ENCODE measurements at regions not wholly inside any gene's neighbourhood (a gene's known extent, or its start where the extent isn't known, plus 50 kb on each side); places are given as distances from the start of the nearest gene placed in this dataset.

DNA sequence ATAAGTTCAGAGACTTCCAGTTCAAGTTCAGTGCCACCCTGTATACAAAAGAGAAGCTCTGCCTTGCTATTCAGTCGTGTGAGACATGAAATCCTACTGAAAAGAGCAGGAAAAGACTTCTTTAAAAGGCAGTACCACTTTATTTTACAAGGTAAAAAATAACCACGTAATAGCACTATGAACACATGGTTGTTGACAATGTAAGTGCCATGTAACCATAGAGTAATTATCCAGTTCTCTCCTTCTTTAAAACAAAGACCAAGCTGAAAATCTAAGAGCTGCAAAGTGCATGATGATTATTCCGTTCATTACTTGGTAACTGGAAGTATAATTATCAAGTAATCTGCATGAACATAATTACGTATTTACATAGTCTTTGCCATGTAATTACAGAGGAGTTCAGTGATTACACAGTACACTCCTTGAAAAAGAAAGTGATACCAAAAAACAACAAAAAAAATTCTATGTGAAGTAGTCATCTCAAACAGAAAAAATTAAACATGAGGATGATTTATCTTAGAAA is 288.7 kb downstream of the EFNB2 start:
- Histone ChIP-seq H3K27me3 (ENCODE audit: control insufficient read depth, insufficient read depth, low read length) (no peaks in the 10 kb centered on the region), H3K36me3 (ENCODE audit: control insufficient read depth, insufficient read depth, low read length) (no peaks in the 10 kb centered on the region), H3K4me3 (ENCODE audit: low read depth, low read length) (no peak overlapping the region)
- no peak for DNase-seq (ENCODE audit: low read depth)
- no peak for FAIRE-seq
- TF ChIP-seq CTCF (IDR thresholded peaks at IDR 0.05; ENCODE audit: insufficient read depth, low read length, severe bottlenecking): no peak

GRCh38 chr13:106246242-106246641 is 289.2 kb downstream of the EFNB2 start:
- Histone ChIP-seq H3K36me3 (ENCODE audit: control insufficient read depth, insufficient read depth, low read length) (no peaks in the 10 kb centered on the region), H3K4me3 (ENCODE audit: low read depth, low read length) (no peak overlapping the region), H3K27me3 (ENCODE audit: control insufficient read depth, insufficient read depth, low read length) (no peaks in the 10 kb centered on the region)
- no peak for TF ChIP-seq CTCF (IDR thresholded peaks at IDR 0.05; ENCODE audit: insufficient read depth, low read length, severe bottlenecking)
- no peak for FAIRE-seq
- no peak for DNase-seq (ENCODE audit: low read depth)

GRCh38 chr13:106243011-106243565 is 292.4 kb downstream of the EFNB2 start:
- TF ChIP-seq CTCF (IDR thresholded peaks at IDR 0.05; ENCODE audit: insufficient read depth, low read length, severe bottlenecking): no peak
- FAIRE-seq: no peak
- H3K4me3 ChIP-seq (ENCODE audit: low read depth, low read length): no peak overlapping the region
- H3K36me3 ChIP-seq (ENCODE audit: control insufficient read depth, insufficient read depth, low read length): no peaks in the 10 kb centered on the region
- DNase-seq (ENCODE audit: low read depth): no peak
- no peaks in the 10 kb centered on the region for H3K27me3 ChIP-seq (ENCODE audit: control insufficient read depth, insufficient read depth, low read length)

DNA sequence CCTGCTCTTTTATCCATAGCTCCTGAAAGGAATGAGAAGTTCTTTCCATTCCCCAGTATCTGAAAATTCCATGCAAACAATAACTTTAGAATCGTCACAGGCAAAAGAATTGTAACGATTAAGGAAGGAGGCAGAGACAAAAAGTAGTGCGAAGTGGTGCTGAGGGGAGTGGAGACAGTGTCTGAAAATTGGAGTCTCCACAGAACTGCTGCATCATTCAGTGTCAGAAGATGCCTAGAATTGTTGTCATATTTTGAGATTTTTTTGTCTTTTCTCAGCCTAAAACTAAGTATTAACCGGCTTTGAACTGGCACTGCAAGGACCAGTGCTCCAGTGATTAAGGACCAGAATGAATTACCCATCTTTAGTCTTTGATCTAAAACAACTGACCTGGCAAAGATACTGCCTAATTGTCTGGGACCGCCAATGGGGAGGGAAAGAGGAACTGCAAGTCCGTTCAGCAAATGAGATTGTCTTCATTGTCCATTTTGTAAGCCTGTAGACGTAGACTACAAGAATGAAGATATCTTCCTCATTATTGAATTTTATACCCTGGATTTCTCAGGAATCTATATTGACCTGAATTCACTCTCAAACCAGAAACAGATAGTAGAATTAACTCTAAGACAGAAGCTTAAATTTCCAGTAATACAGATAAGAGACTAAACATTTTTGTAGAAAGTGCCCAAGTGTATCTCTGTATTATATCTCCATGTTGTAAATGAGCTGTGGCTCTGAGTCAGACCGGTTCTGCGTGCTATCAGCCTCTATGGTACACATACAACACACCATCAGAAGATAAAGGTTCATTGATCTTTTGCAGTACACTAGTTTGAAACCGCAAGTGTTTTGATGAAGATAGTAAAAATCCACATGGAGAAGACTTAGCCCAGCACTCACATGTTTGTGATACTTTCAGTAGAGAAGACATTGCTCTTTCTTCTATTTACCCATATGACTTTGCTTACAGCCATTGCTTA is 293.2 kb downstream of the EFNB2 start:
- Histone ChIP-seq H3K4me3 (ENCODE audit: low read depth, low read length) (no peak overlapping the region), H3K27me3 (ENCODE audit: control insufficient read depth, insufficient read depth, low read length) (no peaks in the 10 kb centered on the region), H3K36me3 (ENCODE audit: control insufficient read depth, insufficient read depth, low read length) (no peaks in the 10 kb centered on the region)
- no peak for FAIRE-seq
- TF ChIP-seq CTCF (IDR thresholded peaks at IDR 0.05; ENCODE audit: insufficient read depth, low read length, severe bottlenecking): no peak
- DNase-seq (ENCODE audit: low read depth): no peak

GRCh38 chr13:106238690-106239089 is 296.8 kb downstream of the EFNB2 start:
- Histone ChIP-seq H3K27me3 (ENCODE audit: control insufficient read depth, insufficient read depth, low read length) (no peaks in the 10 kb centered on the region), H3K4me3 (ENCODE audit: low read depth, low read length) (no peak overlapping the region), H3K36me3 (ENCODE audit: control insufficient read depth, insufficient read depth, low read length) (no peaks in the 10 kb centered on the region)
- DNase-seq (ENCODE audit: low read depth) (no peak), FAIRE-seq (no peak)
- TF ChIP-seq CTCF (IDR thresholded peaks at IDR 0.05; ENCODE audit: insufficient read depth, low read length, severe bottlenecking): no peak
